ENCODE measurements at regions not wholly inside any gene's neighbourhood (a gene's known extent, or its start where the extent isn't known, plus 50 kb on each side); places are given as distances from the start of the nearest gene placed in this dataset.

GRCh38 chr13:111602874-111603273, 282.4 kb downstream of the TEX29 start:
- TF ChIP-seq CTCF (optimal IDR thresholded peaks at IDR 0.05 in 1 of 3, IDR thresholded peaks at IDR 0.05 in 1 of 3, conservative IDR thresholded peaks at IDR 0.05 in 1 of 3; ENCODE audit: extremely low read depth in 1 of 3, insufficient read depth in 2 of 3, low read length in 3 of 3) = no peak
- no peak for TF ChIP-seq EZH2 (IDR thresholded peaks at IDR 0.05; ENCODE audit: low read length)

All from keratinocyte (primary cell).